ENCODE measurements at regions not wholly inside any gene's neighbourhood (a gene's known extent, or its start where the extent isn't known, plus 50 kb on each side); places are given as distances from the start of the nearest gene placed in this dataset.

GRCh38 chr3:65252266-65252665 lies 564.5 kb upstream of the ADAMTS9 start:
- no peak overlapping the region for H3K27ac Mint-ChIP-seq
- ATAC-seq (replicated peaks) (no peak), DNase-seq (no peak)
- H3K4me1 Mint-ChIP-seq = no peaks in the 10 kb centered on the region
- no peaks in the 10 kb centered on the region for H3K27me3 Mint-ChIP-seq
- H3K9me3 Mint-ChIP-seq = peaks cover 8 to 12% of the 10 kb centered on the region in 2 donors
- H3K4me3 Mint-ChIP-seq = no peak overlapping the region
- no peaks in the 10 kb centered on the region for H3K36me3 Mint-ChIP-seq

- no peaks in the 10 kb centered on the region for H3K27me3 Mint-ChIP-seq
- H3K4me1 Mint-ChIP-seq = no peaks in the 10 kb centered on the region
- no peak overlapping the region for H3K27ac Mint-ChIP-seq
- H3K36me3 Mint-ChIP-seq = no peaks in the 10 kb centered on the region
- peak; percentile 58 to 65 for ATAC-seq (replicated peaks)
- no peak for DNase-seq
- H3K9me3 Mint-ChIP-seq = peaks cover 8 to 12% of the 10 kb centered on the region in 2 donors
- no peak overlapping the region for H3K4me3 Mint-ChIP-seq
These were observed 563.6 kb upstream of the ADAMTS9 start for GRCh38 chr3:65251375-65251774.

- Mint-ChIP-seq H3K27ac (no peak overlapping the region), H3K4me3 (no peak overlapping the region), H3K9me3 (peaks cover 0 to 4% of the 10 kb centered on the region in 2 donors), H3K36me3 (no peaks in the 10 kb centered on the region), H3K4me1 (no peaks in the 10 kb centered on the region), H3K27me3 (no peaks in the 10 kb centered on the region)
- DNase-seq (no peak), ATAC-seq (replicated peaks) (no peak)
These were observed 558.8 kb upstream of the ADAMTS9 start for GRCh38 chr3:65246561-65246960.

GRCh38 chr3:65245133-65246063 lies 557.6 kb upstream of the ADAMTS9 start:
- Mint-ChIP-seq H3K36me3 (no peaks in the 10 kb centered on the region), H3K4me1 (no peaks in the 10 kb centered on the region), H3K4me3 (no peak overlapping the region), H3K27me3 (no peaks in the 10 kb centered on the region), H3K9me3 (peaks cover 1 to 4% of the 10 kb centered on the region in 2 donors), H3K27ac (no peak overlapping the region)
- no peak for ATAC-seq (replicated peaks)
- DNase-seq = no peak

GRCh38 chr3:65240366-65240765 lies 552.6 kb upstream of the ADAMTS9 start:
- H3K9me3 Mint-ChIP-seq = peaks cover 7 to 8% of the 10 kb centered on the region in 2 donors
- ATAC-seq (replicated peaks) = no peak

GRCh38 chr3:65238652-65239051 lies 550.9 kb upstream of the ADAMTS9 start:
- H3K4me3 Mint-ChIP-seq = no peak overlapping the region
- H3K36me3 Mint-ChIP-seq = no peaks in the 10 kb centered on the region
- no peak for ATAC-seq (replicated peaks)

More at GRCh38 chr3:65240366-65240765, 552.6 kb upstream of the ADAMTS9 start:
- H3K4me3 Mint-ChIP-seq = no peak overlapping the region
- no peaks in the 10 kb centered on the region for H3K4me1 Mint-ChIP-seq
- no peak for DNase-seq
- H3K27me3 Mint-ChIP-seq = no peaks in the 10 kb centered on the region
- H3K36me3 Mint-ChIP-seq = no peaks in the 10 kb centered on the region
- H3K27ac Mint-ChIP-seq = no peak overlapping the region

GRCh38 chr3:65234499-65234898 lies 546.7 kb upstream of the ADAMTS9 start:
- Mint-ChIP-seq H3K9me3 (peaks cover 4 to 7% of the 10 kb centered on the region in 2 donors), H3K4me1 (no peaks in the 10 kb centered on the region), H3K27ac (no peak overlapping the region), H3K36me3 (no peaks in the 10 kb centered on the region), H3K4me3 (no peak overlapping the region), H3K27me3 (no peaks in the 10 kb centered on the region)
- ATAC-seq (replicated peaks) (no peak), DNase-seq (no peak)

More at GRCh38 chr3:65238652-65239051, 550.9 kb upstream of the ADAMTS9 start:
- no peaks in the 10 kb centered on the region for H3K4me1 Mint-ChIP-seq
- no peak overlapping the region for H3K27ac Mint-ChIP-seq
- H3K9me3 Mint-ChIP-seq = peaks cover 7 to 8% of the 10 kb centered on the region in 2 donors
- no peaks in the 10 kb centered on the region for H3K27me3 Mint-ChIP-seq
- no peak for DNase-seq

GRCh38 chr3:65233561-65233960 lies 545.8 kb upstream of the ADAMTS9 start:
- H3K9me3 Mint-ChIP-seq = peaks cover 4 to 7% of the 10 kb centered on the region in 2 donors
- H3K27ac Mint-ChIP-seq = no peak overlapping the region
- no peaks in the 10 kb centered on the region for H3K36me3 Mint-ChIP-seq
- no peaks in the 10 kb centered on the region for H3K27me3 Mint-ChIP-seq
- H3K4me3 Mint-ChIP-seq = no peak overlapping the region
- DNase-seq = no peak
- no peaks in the 10 kb centered on the region for H3K4me1 Mint-ChIP-seq
- ATAC-seq (replicated peaks) = no peak

GRCh38 chr3:65231544-65231943 lies 543.7 kb upstream of the ADAMTS9 start:
- Mint-ChIP-seq H3K4me3 (no peak overlapping the region), H3K27ac (no peak overlapping the region), H3K27me3 (no peaks in the 10 kb centered on the region), H3K4me1 (no peaks in the 10 kb centered on the region), H3K9me3 (peaks cover 3 to 4% of the 10 kb centered on the region in 2 donors), H3K36me3 (no peaks in the 10 kb centered on the region)
- ATAC-seq (replicated peaks) (no peak), DNase-seq (no peak)

GRCh38 chr3:65230261-65231139 lies 542.7 kb upstream of the ADAMTS9 start:
- no peaks in the 10 kb centered on the region for H3K36me3 Mint-ChIP-seq
- H3K4me1 Mint-ChIP-seq = no peaks in the 10 kb centered on the region
- no peaks in the 10 kb centered on the region for H3K27me3 Mint-ChIP-seq
- H3K4me3 Mint-ChIP-seq = no peak overlapping the region
- H3K9me3 Mint-ChIP-seq = peaks cover under 1 to 1% of the 10 kb centered on the region in 2 donors
- no peak overlapping the region for H3K27ac Mint-ChIP-seq
- DNase-seq (no peak), ATAC-seq (replicated peaks) (no peak)

GRCh38 chr3:65226287-65226686 lies 538.5 kb upstream of the ADAMTS9 start:
- Mint-ChIP-seq H3K4me1 (no peaks in the 10 kb centered on the region), H3K9me3 (peaks cover 2 to 9% of the 10 kb centered on the region in 2 donors), H3K4me3 (no peak overlapping the region), H3K27me3 (no peaks in the 10 kb centered on the region), H3K27ac (no peak overlapping the region), H3K36me3 (no peaks in the 10 kb centered on the region)
- no peak for ATAC-seq (replicated peaks)
- no peak for DNase-seq

- Mint-ChIP-seq H3K36me3 (no peaks in the 10 kb centered on the region), H3K4me3 (no peak overlapping the region), H3K27me3 (no peaks in the 10 kb centered on the region), H3K9me3 (peaks cover 7 to 20% of the 10 kb centered on the region in 2 donors), H3K27ac (no peak overlapping the region), H3K4me1 (no peaks in the 10 kb centered on the region)
- ATAC-seq (replicated peaks) = no peak
- no peak for DNase-seq
These were observed 522.4 kb upstream of the ADAMTS9 start for GRCh38 chr3:65210026-65210814.

GRCh38 chr3:65202395-65202794 lies 514.6 kb upstream of the ADAMTS9 start:
- H3K36me3 Mint-ChIP-seq = no peaks in the 10 kb centered on the region
- H3K27me3 Mint-ChIP-seq = no peaks in the 10 kb centered on the region
- DNase-seq = no peak
- H3K4me3 Mint-ChIP-seq = no peak overlapping the region
- peaks cover 0 to 8% of the 10 kb centered on the region in 2 donors for H3K9me3 Mint-ChIP-seq
- ATAC-seq (replicated peaks) = no peak
- no peaks in the 10 kb centered on the region for H3K4me1 Mint-ChIP-seq
- H3K27ac Mint-ChIP-seq = no peak overlapping the region

- Mint-ChIP-seq H3K27me3 (no peaks in the 10 kb centered on the region), H3K27ac (no peak overlapping the region), H3K4me3 (no peak overlapping the region), H3K9me3 (peaks cover 0 to 8% of the 10 kb centered on the region in 2 donors), H3K4me1 (no peaks in the 10 kb centered on the region), H3K36me3 (no peaks in the 10 kb centered on the region)
- DNase-seq (no peak), ATAC-seq (replicated peaks) (no peak)
These were observed 514.1 kb upstream of the ADAMTS9 start for GRCh38 chr3:65201926-65202325.

All from stimulated activated naive B cell treated with anti-CD40 and anti-IgM and Interleukin-4, amounts not matched to agents 10 μg/mL and 1 μg/mL and 100 μg/mL, for 72 hours (primary cell).